Type B pancreatic cell (in vitro differentiated cells): ENCODE measurements at regions not wholly inside any gene's neighbourhood (a gene's known extent, or its start where the extent isn't known, plus 50 kb on each side); places are given as distances from the start of the nearest gene placed in this dataset.
"Not testable (repeated sequence)": the region's sequence is repeated elsewhere in the genome, so short reads cannot be mapped to it uniquely, and the experiment has no call there.

Source experiments
- DNase-seq: peaks from one replicate; pipeline ENCODE4 v3.0.0; 2021; ENCODE audit warnings: mixed read lengths; ENCODE audit not compliant: unreplicated experiment; ENCODE audit errors: extremely low spot score
- H3K27ac Mint-ChIP-seq: 2 replicates; pipeline ENCODE4 v1.8.0; 2021; ENCODE audit warnings: mild to moderate bottlenecking, mixed read lengths
- H3K27me3 Mint-ChIP-seq: 2 replicates; pipeline ENCODE4 v1.8.0; 2021; ENCODE audit warnings: mixed read lengths
- H3K36me3 Mint-ChIP-seq: 2 replicates; pipeline ENCODE4 v1.8.0; 2021; ENCODE audit warnings: mixed read lengths
- H3K4me1 Mint-ChIP-seq: one replicate; pipeline ENCODE4 v1.8.0; 2021; ENCODE audit warnings: mixed read lengths; ENCODE audit not compliant: unreplicated experiment
- H3K4me3 Mint-ChIP-seq: 2 replicates; pipeline ENCODE4 v1.8.0; 2021; ENCODE audit warnings: mild to moderate bottlenecking, mixed read lengths
- H3K9me3 Mint-ChIP-seq: 2 replicates; pipeline ENCODE4 v1.8.0; 2021; ENCODE audit warnings: mixed read lengths
- TF ChIP-seq, protein P1 (sequence below): fragments of 200-600 bp; sonication (generic); conservative IDR thresholded peaks from 2 replicates; pipeline ENCODE4 v1.5.0; 2021; ENCODE audit warnings: antibody characterized with exemption, mild to moderate bottlenecking

DNA sequence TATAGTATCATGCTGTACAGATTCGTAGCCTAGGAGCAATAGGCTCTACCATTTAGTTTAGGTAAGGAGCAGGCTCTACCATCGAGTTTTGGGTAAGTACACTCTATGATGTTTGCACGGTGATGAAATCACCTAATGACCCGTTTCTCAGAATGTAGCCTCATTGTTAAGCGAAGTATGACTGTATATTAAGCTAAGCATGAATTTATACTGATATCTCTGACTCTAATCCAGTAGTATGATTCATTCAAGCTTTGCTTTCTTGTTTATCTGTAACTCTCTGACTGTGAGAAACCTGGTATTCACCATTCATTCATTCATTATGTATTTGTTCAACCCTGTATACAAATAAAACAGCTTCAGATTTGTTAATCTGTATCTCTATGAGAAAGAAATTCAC is 283.9 kb upstream of the PRICKLE1 start:
- TF ChIP-seq, protein P1, sequence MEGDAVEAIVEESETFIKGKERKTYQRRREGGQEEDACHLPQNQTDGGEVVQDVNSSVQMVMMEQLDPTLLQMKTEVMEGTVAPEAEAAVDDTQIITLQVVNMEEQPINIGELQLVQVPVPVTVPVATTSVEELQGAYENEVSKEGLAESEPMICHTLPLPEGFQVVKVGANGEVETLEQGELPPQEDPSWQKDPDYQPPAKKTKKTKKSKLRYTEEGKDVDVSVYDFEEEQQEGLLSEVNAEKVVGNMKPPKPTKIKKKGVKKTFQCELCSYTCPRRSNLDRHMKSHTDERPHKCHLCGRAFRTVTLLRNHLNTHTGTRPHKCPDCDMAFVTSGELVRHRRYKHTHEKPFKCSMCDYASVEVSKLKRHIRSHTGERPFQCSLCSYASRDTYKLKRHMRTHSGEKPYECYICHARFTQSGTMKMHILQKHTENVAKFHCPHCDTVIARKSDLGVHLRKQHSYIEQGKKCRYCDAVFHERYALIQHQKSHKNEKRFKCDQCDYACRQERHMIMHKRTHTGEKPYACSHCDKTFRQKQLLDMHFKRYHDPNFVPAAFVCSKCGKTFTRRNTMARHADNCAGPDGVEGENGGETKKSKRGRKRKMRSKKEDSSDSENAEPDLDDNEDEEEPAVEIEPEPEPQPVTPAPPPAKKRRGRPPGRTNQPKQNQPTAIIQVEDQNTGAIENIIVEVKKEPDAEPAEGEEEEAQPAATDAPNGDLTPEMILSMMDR, result no peak
- no peak overlapping the region for H3K27ac Mint-ChIP-seq
- DNase-seq, result no peak
- no peak overlapping the region for H3K4me3 Mint-ChIP-seq
- no peaks in the 10 kb centered on the region for H3K4me1 Mint-ChIP-seq
- peaks cover 5% of the 10 kb centered on the region for H3K9me3 Mint-ChIP-seq
- H3K36me3 Mint-ChIP-seq, result no peaks in the 10 kb centered on the region
- no peaks in the 10 kb centered on the region for H3K27me3 Mint-ChIP-seq

DNA sequence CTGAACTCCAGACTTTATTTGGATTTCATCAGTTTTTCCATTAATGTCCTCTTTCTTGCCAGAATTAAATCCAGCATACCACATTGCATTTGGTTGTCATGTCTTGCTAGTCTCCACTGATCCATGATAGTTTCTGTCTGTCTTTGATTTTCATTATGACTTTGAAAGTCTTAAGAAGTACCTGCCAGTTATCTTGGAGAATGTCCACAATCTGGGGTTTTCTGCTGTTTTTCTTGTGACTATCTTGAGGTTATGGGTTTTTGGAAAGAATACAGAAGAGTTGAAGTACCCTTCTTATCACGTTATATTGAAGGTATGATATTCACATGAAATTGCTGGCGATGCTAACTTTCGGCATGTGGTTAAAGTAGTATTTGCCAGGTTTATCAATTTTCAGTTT is 282.3 kb upstream of the PRICKLE1 start:
- H3K27me3 Mint-ChIP-seq, result no peaks in the 10 kb centered on the region
- no peaks in the 10 kb centered on the region for H3K36me3 Mint-ChIP-seq
- no peaks in the 10 kb centered on the region for H3K4me1 Mint-ChIP-seq
- no peak overlapping the region for H3K4me3 Mint-ChIP-seq
- TF ChIP-seq, protein P1, result no peak
- DNase-seq, result no peak
- peaks cover 5% of the 10 kb centered on the region for H3K9me3 Mint-ChIP-seq
- no peak overlapping the region for H3K27ac Mint-ChIP-seq

DNA sequence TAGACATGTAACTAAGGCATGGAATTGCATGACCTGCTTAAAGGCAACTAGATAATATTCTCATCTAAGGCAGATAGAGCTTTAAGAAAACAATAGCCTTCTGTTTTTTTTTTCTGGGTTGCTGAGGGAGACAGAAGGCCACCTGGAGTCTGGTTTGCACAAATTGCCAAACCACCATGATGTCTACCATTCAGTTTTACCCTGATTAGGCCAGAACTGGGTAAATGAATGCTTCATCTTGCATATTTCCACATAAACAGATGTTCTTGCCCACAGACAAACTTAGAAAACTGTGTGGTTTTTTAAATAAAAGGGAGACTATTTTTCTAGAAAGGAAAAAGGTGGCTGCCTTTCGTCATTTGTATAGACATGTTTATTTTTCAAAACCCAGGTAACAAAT is 278.7 kb upstream of the PRICKLE1 start:
- TF ChIP-seq, protein P1, result no peak
- Mint-ChIP-seq H3K4me3 (no peak overlapping the region), H3K27me3 (no peaks in the 10 kb centered on the region), H3K9me3 (peaks cover 5% of the 10 kb centered on the region), H3K36me3 (no peaks in the 10 kb centered on the region), H3K27ac (no peak overlapping the region), H3K4me1 (no peaks in the 10 kb centered on the region)
- DNase-seq, result no peak

DNA sequence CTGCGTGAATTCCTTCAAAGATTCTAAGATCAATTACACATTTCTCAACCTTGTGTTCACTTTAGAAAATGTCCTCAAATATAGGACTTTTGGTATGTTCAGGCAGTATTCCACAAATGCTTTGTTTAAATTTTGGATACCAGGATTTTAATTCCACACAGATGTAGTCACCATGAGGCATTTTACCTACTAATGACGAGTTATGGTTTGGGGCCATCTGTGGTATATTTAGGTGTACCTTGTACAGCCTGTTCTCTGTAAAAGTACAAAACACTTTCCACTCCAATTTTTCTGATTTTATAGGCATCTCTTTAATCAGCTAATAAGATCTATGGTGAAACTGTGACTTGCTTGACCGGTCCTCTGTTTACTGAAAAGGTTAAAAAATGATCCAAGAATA is 275.7 kb upstream of the PRICKLE1 start:
- TF ChIP-seq, protein P1, result no peak
- H3K4me1 Mint-ChIP-seq, result no peaks in the 10 kb centered on the region
- H3K9me3 Mint-ChIP-seq, result no peaks in the 10 kb centered on the region
- no peaks in the 10 kb centered on the region for H3K27me3 Mint-ChIP-seq
- H3K27ac Mint-ChIP-seq, result no peak overlapping the region
- no peak for DNase-seq
- H3K4me3 Mint-ChIP-seq, result no peak overlapping the region
- H3K36me3 Mint-ChIP-seq, result no peaks in the 10 kb centered on the region

DNA sequence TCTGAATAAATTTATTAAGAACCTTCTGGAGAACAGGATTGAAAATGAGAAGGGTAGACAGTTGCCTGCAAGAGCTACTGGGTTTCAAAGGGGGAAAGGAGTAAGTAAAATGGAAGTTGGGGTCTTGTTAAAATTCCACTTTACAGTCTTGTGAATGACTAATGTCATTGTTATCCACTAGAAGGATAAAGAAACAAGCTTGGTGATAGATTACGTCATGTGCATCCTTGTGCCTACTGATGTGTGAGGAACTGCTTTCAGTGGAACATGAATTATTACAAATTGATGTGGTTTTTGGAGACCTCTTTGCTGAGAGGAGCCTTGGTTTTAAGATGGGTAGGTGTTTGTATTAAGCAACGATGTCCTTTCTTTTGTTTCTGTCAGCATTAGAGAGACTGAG is 272.5 kb upstream of the PRICKLE1 start:
- H3K27me3 Mint-ChIP-seq, result no peaks in the 10 kb centered on the region
- H3K27ac Mint-ChIP-seq, result no peak overlapping the region
- no peaks in the 10 kb centered on the region for H3K36me3 Mint-ChIP-seq
- H3K4me1 Mint-ChIP-seq, result no peaks in the 10 kb centered on the region
- no peak overlapping the region for H3K4me3 Mint-ChIP-seq
- TF ChIP-seq, protein P1, result no peak
- no peak for DNase-seq
- no peaks in the 10 kb centered on the region for H3K9me3 Mint-ChIP-seq

DNA sequence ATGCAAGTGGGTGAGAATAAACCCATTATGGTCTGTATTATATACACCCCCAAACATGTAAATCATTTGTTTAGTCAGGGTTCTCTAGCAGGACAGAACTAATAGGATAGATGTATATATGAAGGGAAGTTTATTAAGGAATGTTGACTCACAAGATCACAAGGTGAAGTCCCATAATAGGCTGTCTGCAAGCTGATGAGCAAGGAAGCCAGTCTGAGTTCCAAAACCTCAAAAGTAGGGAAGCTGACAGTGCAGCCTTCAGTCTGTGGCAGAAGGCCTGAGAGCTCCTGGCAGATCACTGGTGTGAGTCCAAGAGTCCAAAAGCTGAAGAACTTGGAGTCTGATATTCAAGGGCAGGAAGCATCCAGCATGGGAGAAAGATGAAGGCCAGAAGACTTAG is 270.8 kb upstream of the PRICKLE1 start:
- H3K27ac Mint-ChIP-seq, H3K27me3 Mint-ChIP-seq, H3K4me1 Mint-ChIP-seq, H3K9me3 Mint-ChIP-seq, H3K4me3 Mint-ChIP-seq, H3K36me3 Mint-ChIP-seq, DNase-seq: not testable (repeated sequence)
